GM18511 (cell line): ENCODE measurements at regions not wholly inside any gene's neighbourhood (a gene's known extent, or its start where the extent isn't known, plus 50 kb on each side); places are given as distances from the start of the nearest gene placed in this dataset.

Experiments used
- ATAC-seq: cut with Tn5 transposase; IDR thresholded peaks from one replicate; pipeline ENCODE4 v1.9.1; 2021; ENCODE audit warnings: mild to moderate bottlenecking, moderate library complexity; ENCODE audit not compliant: unreplicated experiment

DNA sequence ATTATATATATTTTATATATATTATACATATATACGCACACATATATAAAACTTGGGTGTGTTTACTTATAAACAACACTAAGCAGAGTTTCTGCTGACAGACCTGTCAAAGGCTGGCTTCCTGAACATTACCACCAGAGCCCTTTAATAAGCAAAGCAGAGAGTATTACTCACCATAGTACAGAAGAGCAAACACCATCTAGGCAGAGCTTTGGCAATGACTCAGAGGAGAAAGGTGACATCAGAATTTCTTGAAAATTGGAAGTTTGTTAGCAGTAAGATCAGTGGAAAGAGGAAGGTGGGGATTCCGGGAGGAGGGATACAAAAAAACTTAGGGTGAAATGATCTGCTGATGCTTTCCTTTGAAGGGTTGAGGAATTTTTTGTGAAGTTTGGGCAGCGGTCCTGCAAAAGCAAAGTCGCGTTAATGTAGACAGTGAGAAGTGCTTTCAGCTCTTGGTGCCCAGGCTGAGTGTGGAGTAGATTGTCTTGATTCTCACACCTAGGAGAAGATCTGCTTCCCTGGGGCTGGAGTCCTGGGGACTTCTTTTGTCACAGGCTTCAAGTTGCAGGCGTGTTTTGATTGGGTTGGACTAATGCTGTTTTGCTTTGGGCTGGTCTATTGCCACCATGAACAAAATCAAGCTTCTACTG is 109.6 kb upstream of the BACH2 start:
- no peak for ATAC-seq

DNA sequence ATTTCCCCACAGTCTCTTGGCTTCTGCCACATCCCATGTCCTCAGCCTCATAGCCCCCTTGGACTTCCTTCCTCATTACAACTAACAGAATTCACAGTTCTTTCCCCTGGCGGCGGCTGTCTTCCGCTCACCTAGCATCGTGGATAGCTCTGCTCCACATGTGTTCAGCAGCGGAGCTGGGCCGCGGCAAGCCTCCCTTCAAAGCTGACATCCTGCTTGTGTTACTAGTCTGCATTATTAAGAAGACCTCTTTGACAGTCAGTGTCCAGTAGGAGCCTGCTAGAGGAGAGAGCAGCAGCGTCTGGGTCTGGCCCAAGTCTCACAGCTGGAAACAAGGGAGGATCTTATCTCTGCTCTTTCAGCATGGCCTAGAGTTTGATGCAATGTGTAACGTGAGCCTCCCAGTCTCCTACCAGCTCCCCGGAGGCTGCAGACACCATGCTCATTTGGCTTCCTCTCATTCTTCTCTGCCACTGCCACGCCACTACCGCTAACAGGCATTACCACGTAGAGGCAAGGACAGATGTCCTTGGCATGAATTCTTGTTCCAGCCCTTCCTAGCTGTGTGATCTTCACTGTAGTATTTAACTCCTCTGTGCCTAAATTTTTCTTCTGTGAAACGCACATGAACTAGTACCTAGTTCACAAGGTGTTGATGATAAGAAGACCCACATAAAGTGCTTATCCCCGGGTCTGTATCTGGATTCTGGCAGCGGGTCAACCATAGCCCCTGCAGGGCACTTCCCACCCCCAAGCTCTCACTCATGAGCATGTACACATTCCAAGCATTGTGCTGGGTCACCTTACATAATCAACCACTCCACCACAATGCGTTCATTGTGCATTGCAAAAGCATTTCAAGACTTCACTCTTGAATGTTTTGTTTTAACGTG is 107.1 kb upstream of the BACH2 start:
- no peak for ATAC-seq

DNA sequence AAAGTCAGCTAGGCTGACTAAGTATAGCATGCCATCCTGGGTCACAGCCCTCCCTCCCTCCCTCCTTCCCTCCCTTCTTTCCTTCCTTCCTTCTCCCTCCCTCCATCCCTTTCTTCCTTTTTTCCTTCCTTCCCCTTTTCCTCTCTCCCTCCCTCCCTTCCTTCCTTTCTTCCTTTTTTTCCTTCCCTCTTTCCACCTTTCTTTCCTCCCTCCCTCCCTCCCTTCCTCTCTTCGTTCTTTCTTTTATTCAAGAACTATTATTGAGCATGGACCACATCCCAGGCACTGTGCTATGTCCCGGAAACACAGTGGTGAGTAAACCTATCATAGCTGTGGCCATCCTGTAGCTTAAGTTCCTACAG is 106.2 kb upstream of the BACH2 start:
- ATAC-seq, result no peak

DNA sequence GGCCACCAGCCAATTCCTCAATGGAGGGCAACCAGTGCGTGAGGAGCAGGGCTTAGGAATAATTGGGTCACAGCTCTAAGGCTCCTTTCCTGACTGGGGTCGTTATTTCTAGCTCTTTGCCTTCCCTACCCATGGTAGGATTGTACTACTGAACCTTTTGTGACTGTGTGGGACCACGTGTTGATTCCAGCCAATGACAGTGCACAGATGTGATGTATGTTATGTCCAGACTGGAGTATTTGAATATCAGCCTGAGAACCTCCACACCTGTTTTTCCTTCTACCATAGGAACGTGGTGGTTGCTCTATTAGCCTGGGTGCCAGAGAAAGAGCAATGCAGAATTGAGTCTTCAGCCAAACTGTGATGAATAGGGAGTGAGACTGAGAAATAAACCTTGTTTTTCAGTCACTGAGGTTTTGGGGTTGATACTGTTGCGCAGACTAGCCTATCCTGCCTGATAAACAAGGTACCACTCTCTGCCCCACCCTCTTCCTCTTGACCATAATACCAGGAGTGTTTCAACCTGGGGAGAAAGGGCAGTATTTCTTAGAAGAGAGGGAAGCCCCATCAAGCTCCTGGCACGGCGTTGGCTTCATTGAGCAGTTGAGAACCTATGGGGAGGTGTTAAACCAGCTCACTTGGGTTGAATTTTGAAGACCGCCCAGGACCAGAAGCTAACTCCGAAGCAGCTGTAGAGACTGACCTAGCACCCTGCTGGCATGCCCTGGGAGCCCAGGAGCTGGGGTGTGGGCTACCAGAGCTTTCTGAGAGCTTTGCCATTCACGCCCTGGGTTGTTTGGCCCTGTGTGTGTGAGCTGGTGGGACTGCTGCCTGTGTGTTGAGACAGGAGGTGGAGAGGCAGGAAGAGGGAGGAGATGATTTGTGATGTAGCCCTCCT is 105.5 kb upstream of the BACH2 start:
- no peak for ATAC-seq

DNA sequence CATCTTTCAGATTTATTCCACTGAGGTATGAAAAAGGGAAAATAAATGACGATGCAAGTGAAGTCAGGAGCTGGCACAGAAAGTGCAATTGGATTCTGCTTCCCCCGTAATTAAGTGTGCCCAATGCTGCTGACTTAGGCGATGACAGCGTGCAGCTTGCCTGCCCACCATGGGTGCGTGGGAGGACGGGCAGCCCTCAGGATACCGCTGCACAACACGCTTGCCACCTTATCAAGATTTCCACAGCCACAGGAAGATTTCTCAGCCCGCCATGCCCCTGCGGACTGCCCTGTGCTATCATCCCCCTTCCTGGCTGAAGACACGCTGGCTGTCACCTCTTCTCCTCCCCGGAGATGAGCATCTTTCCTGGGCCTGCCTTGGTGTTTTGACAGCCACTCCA is 103.3 kb upstream of the BACH2 start:
- no peak for ATAC-seq

DNA sequence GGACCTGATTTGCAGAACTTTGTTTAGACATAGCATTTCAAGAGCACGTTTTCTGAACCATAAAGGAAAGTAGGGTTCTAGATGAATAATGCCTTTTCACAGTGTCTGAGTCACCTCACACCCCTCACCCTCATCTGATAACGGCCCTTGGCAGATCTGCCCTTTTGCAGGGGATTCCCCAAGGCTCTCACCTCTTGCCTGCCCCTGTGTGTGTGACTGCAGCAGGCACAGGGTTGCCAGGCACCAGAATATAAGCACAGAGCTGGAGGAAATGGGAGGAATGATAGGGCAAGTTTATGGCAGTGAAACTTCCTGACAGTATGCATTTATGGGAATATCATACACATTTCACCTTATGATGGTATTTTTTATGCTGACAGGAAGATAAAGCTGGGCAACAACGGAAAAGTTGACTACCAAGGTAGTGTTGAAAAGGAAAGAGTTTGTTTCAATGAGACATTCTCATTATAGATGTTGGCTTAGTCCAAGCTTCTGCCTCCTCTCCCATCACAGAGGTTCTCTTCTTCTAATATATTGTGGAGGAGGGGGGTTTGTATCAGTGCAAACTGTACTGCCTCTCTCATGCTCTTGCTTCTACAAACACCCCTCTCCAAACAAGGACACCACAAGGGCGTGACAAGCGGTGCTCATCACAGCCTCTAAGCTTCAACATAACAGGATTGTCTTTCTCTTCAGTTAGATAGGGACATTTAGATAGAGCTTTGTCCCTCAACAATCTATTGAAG is 101.5 kb upstream of the BACH2 start:
- peak; percentile 87 for ATAC-seq

DNA sequence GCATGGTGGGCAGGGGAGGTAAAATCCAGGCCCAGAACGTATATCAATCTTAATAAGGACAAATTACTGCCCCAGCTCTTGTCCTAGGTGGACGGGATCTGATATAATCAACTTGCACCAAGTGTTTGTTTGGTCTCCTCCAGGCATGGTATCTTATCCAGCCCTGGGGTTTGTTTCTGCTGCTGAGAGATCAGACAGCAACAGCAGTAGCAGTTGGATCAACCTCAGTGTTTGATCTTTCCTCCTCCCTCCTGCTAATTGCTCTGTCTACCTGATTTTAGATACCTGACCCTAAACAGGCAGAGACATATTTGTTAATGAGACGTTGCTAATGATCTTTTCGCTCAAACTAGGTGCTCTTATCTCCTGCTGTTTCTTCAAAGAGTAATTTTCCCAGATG is 100.4 kb upstream of the BACH2 start:
- ATAC-seq, result no peak

DNA sequence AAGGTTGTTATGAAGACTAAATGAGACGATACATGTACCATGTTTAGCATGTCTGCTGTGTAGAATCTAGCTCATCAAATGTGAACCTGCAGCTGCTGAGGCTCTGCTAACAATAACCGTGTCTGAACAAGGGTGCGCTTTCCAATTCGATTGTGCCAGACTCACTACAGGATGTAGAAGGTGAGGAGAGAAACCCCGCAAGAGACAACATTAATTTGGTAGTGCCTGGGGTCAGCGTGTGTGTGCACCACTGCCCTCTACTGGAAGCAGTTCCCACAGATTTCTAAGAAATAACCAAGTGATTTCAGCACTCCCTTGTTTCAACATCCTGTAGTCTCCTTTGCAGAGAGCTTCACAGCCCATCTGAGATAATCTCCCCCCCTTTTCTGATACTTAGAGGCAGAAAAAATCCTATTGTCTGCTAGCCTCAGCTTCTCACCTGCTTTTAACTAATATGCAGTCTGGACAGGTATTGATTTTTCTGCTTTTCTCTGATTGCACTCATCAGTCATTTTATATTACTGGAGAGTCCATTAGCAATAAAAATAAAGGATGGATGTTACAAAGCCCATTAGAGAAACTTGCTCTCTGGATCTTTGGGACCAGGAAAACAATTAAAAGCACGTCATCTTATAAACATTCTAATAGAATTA is 96.7 kb upstream of the BACH2 start:
- ATAC-seq, result peak; percentile 52

DNA sequence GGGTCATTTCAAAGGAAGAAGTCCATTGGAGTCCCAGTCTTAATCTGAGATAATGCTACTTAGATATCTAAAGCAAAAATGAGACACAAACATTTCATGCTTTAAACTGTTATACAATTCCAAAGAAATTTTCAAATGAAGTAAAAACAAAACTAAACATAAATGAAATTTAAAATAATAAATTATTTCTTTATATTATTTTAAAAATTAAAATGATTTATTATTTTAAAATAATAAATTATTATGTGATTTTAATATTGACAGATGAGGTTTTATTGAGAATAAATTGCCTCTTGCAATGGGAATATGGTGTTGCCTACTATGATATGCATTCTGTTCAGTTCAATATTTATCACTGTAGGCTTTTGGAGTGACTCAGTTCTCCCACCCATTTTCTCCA is 93.7 kb upstream of the BACH2 start:
- no peak for ATAC-seq

DNA sequence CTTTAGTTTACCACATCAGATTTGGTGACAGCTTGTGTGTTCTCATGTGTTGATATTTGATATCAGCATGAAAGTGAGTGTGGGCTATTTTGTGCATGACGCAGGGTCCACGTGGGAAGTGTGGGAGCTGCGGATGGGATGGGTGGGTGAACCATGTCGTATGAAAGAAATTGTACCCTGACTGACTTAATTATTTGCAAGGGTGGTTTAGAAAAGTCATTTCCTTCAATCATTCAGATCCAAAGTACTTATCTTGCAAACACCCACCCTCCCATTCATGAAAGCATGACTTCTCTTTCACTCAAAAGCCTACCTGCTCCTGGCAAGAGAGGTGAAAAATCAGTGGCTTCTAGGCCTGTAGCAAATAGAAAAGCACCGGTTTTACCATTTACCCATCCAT is 91.8 kb upstream of the BACH2 start:
- no peak for ATAC-seq

DNA sequence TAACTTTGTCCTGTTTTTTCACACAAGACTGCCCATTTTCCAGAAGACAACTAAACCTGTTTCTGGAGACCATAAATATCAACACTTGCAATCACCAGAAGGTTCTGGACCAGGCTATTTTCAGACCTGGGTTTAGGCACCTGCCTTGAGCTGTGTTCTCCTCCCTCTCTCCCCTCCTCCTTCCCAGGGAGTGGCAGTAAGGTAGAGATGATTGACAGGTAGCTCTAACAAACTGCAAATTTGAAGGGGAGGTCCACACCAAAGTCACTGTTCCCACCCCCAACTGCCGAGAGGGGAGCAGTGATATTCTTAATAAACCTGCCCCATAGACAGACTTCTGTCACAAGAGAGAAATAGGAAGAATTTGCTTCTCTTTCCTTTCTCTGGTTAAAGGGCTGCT is 91.2 kb upstream of the BACH2 start:
- no peak for ATAC-seq

DNA sequence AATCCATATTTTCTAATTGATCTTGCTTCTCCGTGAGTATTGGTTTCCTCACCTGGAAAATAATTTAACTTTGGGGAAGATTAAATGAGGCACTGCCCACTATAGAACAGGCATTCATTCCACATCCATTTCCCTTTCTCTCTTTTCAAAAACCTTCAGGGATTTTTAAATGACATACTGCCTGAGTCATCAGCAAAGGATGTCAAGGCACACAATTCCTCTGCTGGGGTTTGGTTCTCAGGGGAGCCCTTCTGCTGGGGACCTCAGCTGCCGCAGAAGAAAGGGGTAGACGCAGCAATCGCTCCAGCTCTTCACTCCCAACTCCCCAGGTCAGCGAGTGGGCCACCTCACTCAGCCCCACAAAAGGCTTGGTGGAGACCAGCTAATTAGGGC is 90.7 kb upstream of the BACH2 start:
- ATAC-seq, result no peak

DNA sequence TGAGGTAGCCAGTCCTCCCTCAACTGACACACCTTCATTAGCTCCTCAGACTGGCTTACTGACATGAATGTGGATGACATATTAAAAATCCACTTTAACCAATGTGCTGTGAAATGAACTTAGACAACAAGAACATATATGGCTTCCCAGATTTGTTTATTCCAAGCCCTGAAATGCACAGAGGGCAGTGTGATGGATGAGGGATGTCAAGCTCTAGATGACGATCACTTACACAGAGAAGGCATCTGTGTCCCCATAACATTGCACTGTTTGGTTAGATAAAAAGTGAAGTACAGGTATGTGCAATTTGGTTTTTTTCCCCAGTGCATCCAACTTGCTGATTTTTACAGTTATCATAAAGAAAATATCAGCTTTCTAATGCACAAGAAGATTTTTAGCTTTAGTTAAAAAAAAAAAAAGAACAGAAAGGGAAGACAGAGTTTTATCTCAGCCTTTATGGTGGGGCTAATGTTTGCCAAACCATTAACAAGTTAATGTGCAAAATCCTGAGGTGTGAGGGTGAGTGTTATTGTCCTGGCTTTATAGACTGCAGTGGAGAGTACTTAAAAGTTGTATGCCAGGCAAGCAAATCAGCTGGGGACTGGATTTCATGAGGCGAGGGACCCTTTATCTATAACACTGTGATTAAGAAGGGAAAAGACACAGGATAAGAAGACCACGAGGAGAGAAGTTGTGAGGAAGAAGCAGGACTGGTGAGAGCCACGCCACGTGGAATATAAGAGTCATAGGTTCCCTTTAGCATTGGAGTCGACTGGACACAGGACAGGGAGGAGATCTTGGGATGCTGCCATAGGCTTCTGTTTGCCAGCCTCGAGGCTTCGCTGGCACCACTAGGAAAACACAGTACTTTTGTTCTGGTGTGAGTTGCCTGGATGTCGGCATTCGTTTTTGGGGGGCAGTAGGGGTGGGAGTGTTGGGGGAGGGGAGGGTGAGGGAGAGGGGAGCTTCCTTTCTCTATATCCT is 90.0 kb upstream of the BACH2 start:
- ATAC-seq, result no peak

DNA sequence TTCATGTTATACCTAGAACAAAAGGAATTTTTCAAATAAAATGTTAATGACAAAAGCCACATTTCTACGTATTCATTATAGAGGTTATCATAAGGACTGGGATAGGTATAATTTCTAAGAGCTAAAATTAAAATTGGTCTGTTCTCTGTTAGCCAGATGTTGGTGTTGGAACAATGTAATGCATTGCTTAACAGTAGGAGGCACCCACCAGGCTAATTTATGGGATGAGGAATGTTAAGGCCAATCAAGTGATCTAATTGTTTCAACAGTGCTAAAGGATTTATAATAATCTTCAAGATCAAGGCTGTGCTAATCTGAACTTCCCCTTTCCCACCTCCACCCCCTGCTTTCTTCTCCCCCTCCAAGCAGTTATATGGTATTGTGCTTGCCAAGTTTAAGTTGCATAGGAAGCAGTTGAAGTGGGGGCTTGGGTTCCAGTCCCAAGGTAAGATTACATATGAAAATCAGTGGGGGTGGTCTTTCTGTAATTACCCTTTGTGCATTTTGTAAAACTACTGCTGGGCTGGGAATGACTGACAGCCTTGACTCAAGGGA is 89.2 kb upstream of the BACH2 start:
- ATAC-seq, result no peak

DNA sequence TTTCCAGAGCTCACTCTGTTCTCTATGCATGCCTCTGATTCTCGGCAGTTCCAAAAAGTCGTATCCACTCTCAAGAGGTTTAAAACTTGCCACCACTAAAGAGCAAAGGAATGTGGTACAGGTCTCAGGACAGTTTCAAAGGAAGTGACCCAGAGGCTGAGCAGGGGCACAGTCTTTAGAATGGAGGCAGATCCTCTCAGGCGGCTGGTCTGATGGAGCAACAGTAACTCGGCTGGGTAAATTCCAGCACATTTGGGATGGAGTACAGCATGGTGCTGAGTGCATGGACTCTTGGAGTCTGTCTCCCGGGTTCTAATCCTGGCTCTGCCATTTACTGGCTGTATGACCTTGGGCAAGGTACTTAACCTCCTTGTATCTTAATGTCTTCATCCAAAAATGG is 88.1 kb upstream of the BACH2 start:
- ATAC-seq, result no peak

DNA sequence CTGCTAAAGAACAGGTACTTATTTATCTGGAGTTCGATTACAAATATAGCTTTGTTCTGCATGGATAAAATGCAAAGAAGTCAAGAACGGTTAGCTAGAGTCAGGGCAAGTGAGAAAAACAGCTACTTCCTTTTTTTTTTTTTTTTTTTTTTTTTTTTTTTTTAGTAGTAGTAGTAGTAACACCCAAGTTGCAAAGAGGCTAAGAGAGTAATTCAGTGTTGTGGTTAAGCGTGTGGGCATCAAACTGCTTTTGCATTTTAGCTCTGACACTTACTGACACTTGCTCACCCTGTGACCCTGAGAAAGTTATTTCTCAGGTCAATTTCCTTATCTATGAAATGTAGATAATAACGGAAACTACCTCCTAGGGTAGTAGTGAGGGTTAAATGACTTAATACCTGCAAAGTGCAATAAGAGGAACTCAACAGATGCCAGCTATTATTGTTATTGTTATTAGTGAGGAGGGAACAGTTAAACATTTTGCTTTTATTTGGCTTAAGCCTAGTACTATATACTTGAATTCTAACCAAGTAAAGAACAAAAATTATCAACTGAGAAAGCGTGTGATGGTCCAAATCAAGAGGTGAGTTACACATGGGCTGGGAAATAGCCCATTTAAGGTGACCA is 86.7 kb upstream of the BACH2 start:
- ATAC-seq, result peak; percentile 90

DNA sequence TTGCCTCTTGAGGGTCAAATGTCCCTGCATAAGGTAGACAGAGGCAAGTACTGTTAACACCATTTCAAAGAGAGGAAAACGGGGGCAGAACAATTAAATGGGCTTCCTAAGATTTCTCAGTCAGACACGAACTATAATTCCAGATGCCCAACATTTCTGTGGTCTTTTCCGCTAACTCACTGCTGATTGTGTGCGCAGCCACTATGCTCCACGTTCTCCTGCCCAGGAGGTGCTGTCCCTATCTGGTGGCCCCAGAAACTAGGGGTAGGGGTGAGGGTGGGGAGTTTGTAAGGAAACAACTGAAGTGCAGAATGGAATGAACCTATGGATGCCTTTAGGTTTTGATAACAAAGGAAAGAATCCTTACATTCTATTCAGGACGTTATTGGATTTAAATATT is 86.1 kb upstream of the BACH2 start:
- peak; percentile 13 for ATAC-seq

DNA sequence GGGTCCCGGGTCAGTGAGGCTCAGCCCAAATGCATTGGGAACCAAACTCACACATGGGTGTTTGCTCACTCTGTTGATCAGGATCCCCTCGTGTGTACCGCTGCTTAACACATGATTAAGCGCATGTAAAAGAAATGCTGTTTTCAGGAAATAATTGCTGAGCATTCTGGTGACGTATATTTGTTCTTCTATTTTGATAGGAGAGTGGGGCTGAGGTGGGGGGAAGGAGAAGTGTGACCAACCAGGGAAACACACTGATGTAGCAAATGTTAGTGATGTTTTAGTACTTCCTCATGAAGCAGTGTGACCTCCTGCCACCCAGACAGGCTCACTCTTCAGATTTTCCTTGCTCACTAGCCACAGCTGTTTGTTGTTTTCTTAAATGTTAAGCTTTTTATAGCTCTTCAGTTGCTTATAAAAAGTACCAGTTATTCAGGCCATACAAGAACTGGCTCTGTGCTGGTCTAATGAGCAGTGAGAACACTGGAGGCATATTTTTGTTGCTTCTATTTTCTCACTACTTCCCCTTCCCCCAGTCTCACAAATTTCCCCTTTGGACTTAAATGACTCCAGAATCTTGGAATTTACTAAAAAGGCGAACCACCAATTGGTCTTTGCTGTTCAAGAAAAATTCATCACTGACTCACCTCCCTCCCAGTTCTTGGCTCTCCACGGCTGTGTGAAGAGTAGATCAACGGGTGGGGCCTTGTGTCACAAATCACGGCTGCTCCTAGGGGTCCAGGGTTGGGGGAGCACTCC is 79.2 kb upstream of the BACH2 start:
- no peak for ATAC-seq
